GM18517 (cell line): ENCODE measurements at regions not wholly inside any gene's neighbourhood (a gene's known extent, or its start where the extent isn't known, plus 50 kb on each side); places are given as distances from the start of the nearest gene placed in this dataset.

Experiments
- ATAC-seq: cut with Tn5 transposase; IDR thresholded peaks from one replicate; pipeline ENCODE4 v1.9.1; 2021; ENCODE audit warnings: mild to moderate bottlenecking, moderate library complexity; ENCODE audit not compliant: unreplicated experiment

DNA sequence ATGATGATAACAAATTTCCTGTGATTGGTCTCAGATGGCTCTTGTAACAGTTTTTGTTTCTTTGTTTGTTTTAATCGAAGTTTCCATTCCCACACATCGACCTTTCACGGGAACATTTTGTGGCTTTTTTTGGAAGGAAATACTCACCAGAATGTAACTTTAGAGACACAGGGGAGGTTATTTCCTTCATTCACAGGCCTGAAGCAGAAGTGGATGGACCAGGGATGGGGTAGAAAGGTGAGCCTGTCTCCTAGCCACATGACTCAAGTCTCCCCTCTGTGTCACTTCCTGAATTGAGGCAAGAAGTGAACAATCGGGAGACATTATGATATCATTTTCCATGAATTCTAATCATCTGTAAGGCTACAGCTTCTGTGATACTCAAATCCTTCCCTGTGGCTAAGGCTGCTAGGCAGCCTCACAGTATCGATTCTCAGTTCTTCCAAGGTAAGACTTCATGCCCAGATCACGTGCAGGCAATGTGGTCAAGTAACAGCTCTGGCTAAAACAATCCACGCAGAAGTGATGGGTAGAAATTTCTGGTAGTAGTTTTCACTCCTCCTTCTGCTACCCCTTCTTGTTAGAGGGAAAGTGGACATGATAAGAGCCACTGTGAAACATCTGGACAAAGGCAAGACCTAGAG lies 203.9 kb upstream of the NEBL start:
- ATAC-seq = no peak

DNA sequence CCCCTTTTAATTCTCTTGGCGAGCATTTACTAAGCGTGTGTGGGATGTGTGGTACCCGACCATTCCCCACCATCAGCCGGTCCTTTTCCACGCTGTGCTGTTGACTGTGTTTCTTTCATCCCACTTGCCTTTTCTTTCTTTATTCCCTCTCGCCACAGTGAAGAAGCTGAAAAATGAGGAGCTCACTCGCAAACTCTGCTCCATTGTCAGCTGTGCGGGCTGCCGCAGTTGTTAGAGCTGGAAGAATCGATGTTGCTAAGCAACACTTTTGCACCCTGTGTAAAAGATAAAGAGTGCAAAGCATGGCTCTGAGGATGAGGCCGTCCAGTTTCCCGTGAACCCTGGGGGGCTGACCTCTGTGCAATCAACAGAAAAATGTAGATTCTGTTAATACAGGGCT lies 203.1 kb upstream of the NEBL start:
- ATAC-seq = no peak

DNA sequence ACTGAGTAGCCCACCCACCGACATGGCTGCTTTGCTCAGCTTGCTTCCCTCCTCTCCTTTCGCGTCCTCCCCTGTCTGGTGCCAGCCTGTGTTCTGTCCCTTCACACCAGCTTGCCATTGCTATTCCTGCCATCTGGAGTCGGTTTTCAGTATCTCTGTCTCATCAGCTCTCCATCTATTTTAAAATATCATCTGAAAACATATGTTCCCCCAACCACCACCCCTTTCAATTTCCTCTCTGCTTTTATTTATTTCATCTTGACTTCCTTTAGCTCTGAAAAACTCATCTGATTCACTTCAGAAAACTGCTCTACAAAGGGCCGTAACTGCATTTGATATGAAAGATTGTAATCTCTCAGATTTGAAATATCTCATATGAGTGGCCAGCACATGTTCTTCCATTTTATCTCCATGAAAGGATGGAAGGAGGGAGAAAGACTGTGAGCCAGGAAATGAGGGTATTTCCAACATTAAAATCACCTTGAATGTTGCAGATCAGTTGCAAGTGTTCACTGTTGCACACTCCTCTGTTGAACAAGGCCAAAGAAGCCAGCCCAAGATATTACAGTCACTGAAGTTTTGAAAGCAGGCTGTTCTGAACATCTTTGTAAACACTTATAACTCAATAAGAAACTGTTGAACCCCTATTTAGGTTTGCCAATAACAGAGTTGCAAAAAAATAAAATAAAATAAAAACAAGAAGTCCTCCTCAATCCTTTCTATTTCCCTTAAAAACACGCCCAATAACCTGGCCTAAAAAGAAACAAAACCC lies 202.4 kb upstream of the NEBL start:
- no peak for ATAC-seq

DNA sequence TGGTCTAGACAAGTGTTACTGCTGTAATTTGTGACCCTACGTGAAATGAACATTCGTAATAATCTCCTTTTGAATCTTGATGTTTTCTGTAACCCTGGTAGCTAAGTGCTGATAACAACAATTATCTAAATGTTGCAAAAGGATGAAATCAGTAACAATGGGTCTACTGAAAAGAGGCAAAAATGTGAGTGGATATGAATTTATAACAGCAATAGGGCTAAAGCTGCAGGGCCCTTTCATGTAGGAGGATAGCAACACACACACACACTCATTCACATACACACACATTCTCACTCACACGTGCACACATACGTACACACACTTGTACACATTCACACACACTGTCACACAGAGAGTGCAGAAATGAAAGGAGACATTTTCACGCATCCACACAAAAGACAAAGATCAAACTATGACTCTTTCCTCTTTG lies 200.8 kb upstream of the NEBL start:
- ATAC-seq = no peak

DNA sequence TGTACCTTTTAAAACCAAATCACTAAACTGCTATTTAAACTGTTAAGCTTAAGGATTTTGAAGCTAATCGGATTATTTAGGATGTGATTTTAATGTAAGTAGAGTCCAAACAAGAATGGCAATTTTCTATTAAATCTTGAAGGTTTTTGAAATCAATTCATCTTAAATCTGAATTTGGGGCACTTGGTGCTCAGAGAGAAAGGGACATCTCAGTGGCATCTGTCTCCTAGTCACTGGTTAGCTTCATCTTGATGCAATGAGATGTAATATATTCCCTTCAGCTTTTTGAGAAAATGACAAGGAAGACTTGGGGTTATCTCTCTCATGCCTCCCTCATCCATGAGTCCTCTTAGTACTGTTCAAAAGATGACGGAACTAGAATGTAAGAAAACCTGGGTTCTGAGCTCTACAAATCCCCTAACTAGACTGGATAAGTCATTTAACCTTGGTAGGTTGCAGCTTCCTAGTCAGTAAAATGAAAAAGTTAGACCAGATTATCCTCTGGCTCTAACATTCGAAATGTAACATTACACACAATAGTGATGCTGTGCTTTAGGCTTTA lies 198.5 kb upstream of the NEBL start:
- no peak for ATAC-seq

DNA sequence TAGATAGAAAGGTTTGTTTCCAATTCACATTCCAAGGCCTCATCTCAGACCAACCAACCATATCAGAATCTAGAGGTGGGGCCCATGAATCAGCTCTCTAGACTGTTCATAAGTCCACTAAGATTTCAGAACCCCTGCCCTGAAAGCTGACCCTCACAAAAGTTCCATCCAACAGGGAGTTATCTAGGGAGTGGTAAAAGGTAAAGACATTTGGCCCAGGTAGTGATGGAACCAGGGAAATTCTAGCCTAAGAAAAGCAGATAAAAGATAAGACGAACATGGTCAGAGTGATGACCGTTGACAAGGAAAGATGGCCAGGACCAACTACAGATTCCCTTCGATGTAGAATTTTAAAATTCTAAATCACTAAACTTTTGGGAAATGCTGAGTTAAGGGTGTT lies 198.0 kb upstream of the NEBL start:
- ATAC-seq = no peak

DNA sequence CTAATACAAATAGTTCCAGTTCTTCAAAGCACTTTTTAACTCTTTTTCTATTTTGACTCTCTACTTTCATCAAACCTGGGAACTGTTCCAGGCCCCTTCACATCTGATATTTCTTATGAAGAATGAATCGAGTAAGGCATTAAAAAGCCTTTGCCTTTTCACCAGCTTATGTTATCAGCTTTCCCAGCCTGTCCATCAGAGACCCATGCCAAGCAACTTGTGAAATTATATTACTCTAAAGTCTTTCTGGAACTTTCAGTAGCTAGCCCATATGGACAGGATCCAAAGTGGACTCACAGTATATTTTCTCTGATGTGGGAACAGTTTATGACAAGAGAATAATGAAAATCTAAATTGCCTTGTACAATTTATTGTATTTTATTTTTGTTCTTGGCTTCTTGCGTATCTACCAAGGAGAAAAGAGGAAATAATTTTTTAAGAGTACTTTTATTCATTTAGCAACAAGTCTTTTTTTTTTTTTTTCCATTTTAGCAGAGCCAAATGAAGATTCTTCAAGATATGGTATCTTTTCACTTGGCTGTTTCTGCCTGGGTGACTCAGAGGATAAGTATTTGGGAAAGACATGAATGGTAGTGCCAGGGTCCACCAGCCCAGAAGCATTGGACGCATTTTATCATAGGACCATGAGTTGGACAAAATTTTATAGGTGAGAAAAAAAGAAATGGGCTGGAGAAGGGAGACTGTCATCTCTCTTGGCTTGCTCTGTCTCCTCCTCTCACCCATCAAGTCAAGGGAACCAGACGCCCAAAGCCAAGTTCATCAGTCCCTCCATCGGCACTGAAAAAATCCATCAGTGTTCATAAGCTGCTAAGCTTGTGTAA lies 195.8 kb upstream of the NEBL start:
- ATAC-seq = no peak

DNA sequence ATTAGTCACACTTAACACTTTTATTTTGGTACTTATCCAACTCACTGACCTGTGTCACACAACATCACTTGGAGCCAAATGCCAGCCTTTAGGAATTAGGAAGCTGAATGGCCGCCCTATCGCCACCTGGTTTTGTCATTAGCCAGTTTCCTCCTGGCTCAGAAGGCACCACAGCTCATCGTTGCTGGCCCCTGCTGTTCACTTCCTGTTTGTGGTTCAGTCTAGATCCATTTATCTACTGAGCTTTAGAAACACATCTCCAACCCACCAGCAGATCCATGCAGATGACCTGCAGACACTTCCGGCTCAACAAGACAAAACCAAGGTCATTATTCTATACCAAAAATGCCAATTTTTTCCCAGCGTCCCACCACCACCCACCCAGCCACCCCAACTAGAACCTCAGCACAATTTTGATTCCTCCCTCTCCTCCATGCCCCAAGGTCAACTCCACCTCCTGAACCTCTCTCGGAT lies 193.5 kb upstream of the NEBL start:
- ATAC-seq = no peak

DNA sequence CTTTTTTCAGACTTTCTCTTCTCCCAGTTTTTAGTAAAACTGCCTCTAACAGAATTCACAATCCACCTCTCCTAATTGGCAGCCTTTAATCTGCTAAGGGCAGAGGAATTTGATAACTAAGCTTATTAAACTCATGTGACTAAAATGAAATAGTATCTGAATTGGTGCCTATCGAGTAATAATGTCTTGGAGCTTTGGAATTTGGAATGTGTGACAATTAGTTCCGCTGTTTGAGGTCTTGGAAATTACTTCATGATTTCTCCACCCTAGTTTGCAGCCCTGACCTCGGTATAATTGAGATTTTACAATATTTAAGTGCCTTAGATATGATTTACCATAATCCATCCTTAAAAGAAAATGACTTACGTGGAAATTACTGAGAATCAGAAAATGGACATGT lies 190.4 kb upstream of the NEBL start:
- no peak for ATAC-seq

DNA sequence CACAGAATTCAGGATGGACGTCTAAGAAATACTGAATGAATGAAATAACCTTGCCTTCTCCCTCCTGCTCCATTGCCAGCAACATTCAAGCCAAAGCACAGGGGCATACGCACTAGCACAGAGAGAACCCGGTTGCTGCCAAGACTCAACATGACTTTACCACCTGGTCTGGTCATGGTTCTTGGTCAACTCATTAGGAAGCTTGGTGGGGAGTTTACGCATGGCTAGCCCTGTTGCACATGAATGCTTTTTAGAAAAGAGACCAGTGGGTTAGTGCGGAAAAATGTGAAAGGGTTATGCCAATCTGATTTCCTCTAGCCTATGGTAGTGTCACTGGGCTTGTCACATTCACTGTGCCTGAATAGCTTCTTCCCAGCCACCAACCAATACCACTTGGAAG lies 187.6 kb upstream of the NEBL start:
- no peak for ATAC-seq

DNA sequence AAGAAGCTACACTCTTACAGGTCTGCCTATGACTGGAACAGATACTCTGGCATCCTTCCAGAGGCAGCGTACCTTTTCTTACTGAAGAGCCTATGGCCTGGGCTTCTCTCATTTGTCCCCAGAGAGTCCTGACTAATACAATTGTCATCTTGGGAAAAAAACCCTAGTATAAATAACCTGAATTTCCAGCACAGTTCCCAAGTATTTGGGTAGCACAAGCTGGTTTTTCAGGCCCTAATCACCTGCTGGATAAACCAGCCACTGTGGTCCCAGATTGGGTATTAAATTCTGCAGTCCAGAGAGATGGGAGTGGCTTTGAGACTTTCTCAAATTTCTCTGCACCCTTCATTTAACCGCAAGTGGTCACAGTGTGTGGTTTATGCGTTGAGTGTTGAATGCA lies 186.8 kb upstream of the NEBL start:
- ATAC-seq = no peak

DNA sequence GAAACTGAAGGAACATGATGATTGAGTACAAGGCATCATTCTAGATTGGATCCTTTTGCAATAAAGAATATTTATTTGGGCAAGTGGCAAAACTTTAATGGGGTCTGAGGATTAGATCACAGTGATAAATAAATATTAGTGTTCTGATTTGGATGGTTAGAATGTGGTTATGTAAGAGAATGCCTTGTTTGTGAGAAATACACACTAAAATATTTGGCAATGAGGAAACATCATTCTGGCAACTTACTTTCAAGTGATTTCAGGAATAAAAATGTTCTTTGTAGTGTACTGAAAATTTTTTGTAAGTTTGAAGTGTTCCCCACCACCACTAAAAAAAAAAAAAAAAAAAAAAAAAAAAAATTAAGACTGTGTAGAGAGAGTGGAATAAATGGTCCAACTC lies 185.1 kb upstream of the NEBL start:
- no peak for ATAC-seq

DNA sequence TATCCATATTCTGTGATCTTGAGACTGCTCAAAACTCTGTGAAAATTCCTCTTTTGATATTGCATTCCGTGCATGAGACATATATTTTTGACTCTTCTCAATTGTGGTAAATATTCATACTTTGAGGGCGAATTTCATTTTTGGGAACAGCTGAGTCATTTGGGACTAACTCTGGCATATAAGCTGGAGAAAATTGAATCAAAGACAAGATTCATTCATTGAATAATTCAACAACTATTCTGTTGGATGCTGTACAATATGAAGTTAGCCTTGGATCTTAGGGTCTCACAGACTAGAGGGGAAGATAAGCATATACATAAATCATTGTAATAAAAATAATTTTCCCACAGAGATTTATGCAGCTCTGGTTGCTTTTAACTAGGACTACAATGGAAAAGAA lies 183.2 kb upstream of the NEBL start:
- no peak for ATAC-seq

DNA sequence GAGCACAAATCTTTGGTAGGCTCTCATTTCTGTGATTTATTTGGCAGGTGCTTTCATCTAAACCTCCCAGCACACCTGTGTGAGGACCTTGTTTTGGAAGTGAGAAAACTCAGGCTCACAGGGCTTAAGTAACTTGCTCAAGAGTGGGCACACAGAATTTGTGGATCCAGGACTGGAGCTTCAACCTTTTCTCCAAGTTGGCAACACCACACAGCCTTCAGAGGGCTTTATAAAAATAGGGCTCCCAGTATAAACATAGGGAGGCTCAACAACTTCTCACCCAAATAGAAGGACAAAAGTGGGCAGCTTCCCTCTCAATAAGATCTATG lies 182.2 kb upstream of the NEBL start:
- no peak for ATAC-seq

DNA sequence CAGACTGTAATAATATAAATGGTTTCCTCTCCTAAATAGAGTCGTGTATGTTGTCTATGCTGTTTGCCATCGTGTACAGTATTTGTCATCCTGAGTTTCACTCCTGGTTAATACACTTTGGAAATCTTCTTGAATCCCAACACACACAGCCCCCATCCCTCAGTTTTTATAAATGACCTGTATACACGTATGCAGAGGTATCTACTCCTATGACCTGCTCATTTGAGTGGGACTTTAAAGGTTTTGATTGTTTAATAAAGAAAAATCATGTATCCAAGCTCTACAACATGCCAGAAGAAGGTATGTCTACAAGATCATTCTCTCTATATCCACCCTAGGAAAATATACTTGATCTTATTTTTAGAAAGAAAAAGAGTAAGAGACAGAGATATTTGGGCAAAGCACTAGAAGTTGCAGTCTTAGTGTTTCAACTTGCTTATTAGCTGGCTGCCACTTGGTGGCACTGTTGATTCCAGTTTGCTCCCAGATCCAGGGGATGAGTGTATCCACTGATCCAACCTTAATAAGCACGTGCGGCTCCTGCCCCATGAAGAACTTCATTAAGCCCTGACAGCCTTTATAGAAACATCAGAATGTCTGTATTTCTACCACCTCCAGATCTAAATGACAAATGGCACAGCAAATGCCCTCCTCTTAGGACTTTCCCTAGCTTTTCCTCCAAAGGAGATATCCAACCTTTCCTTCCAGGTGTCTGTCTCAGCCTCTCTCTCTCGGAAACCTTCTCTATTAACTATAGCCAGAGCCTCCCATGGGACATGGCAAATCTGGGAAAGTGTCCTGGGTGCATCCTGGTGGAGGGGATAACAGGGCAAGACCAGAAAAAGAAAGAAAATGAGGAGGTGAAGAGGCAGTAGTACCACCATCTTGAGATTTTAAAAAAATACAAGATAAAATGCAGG lies 181.6 kb upstream of the NEBL start:
- ATAC-seq = no peak

DNA sequence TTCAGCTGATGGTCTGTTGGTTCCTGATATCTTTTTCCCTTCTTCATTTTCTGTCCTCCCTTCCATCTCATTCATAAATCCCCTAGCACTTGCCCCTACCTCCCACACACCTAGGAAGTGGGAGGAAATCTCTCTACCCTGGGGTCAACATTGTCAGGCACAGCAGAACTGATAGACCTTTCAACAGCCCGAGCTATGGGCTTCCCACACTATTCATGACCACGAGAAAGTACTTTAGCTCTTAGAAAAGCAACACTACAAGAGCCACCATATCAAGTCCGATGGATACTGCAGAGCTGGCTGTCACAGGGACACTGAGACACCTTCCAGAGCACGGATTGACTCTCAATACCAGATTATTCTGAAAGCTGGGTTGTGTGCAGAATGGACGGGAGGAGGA lies 180.6 kb upstream of the NEBL start:
- no peak for ATAC-seq

DNA sequence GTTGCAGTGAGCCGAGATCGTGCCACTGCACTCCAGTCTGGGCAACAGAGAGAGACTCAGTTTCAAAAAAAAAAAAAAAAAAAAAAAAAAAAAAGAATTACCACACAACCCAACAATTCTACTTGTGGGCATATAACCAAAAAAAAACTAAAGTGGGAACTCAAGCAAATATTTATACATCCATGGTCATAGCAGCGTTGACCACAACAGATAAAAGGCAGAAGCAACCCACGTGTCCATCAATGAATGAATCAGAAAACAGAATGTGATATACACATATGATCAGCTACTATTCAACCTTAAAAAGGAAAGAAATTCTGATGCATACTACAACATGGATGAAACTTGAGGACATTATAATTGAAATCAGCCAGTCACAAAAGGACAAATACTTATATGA lies 179.3 kb upstream of the NEBL start:
- ATAC-seq = no peak

DNA sequence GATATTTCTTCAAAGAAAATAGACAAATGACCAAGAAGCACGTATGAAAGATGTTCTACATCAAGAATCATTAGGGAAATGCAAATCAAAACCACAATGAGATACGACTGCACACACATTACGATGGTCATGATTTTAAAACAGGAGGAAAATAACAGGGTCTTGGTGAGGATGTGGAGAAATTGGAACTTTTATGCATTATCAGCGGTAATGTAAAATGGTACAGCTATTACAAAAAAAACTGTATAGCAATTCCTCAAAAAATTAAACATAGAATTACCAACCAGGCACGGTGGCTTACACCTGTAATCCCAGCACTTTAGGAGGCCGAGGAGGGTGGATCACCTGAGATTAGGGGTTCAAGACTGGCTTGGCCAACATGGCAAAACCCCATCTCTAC lies 178.8 kb upstream of the NEBL start:
- ATAC-seq = no peak

DNA sequence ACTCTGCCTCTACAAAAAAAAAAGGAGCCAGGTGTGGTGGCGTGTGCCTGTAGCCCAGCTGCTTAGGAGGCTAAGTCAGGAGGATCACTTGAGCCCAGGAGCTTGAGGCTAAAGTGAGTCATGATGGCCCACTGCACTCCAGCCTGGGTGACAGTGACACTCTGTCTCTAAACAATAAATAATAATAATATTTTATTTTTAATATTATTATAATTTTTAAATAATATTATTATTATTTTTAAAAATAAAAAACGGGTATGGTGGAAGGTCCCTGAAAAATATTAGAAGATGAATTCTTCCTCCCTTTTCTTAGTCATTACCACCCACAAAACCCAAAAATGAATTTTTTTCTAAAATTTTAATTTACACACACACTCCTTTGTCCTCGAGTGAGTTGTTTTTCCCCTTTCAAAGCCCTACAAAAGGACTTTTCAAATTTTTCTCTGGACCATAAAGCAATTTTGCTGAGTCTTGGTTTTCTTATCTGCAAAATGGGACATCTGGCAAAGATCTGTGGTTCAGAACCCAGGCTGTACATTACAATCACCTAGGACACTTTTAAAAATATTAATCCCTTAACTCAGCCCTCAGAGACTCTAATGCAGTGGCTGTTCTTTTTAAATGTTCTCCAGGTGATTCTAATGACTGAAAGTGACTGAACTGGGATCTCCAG lies 174.0 kb upstream of the NEBL start:
- no peak for ATAC-seq
